H1 (cell line): ENCODE measurements at regions not wholly inside any gene's neighbourhood (a gene's known extent, or its start where the extent isn't known, plus 50 kb on each side); places are given as distances from the start of the nearest gene placed in this dataset.

Experiments
- CTCF ChIA-PET: fragments of 300-600 bp; sonication (Branson Sonifier 250); formaldehyde crosslinking; loops from one replicate; lab custom pipeline; 2021; ENCODE audit not compliant: partially characterized antibody; lab: Charles Lee
- POLR2A ChIA-PET: fragments of 300-600 bp; sonication (Branson Sonifier 250); formaldehyde crosslinking; loops from one replicate; lab custom pipeline; 2021; ENCODE audit warnings: inconsistent platforms; ENCODE audit not compliant: partially characterized antibody; lab: Charles Lee
- DNase-seq, 2 experiments: peaks; one replicate each; pipeline versions ENCODE4 v3.0.0 to v3.0.0-alpha.2; 2010 to 2022; ENCODE audit warnings: low spot score in 2 of 2, low read depth in 1 of 2, mixed read lengths in 1 of 2
- FAIRE-seq: peaks from 2 replicates; lab custom pipeline; 2011; peaks lifted over from hg19 to GRCh38; lab: Jason Lieb, UNC
- H2AFZ ChIP-seq: 2 replicates; pipeline ENCODE4 v1.8.1; 2012; ENCODE audit warnings: low read length, inconsistent platforms
- H2AK5ac ChIP-seq: 2 replicates; pipeline ENCODE4 v1.6.1; 2013; ENCODE audit warnings: low read depth, low read length
- H2BK120ac ChIP-seq: replicated peaks from 2 replicates; pipeline ENCODE3; 2013; ENCODE audit warnings: low read depth, low read length, inconsistent platforms
- H2BK12ac ChIP-seq: 2 replicates; pipeline ENCODE4 v1.6.1; 2013; ENCODE audit warnings: low read depth, low read length
- H2BK15ac ChIP-seq: 2 replicates; pipeline ENCODE4 v1.6.1; 2013; ENCODE audit warnings: low read length
- H2BK20ac ChIP-seq: 2 replicates; pipeline ENCODE4 v1.6.1; 2013; ENCODE audit warnings: low read length
- H2BK5ac ChIP-seq: 2 replicates; pipeline ENCODE4 v1.6.1; 2013; ENCODE audit warnings: low read depth, low read length
- H3K14ac ChIP-seq: 2 replicates; pipeline ENCODE4 v1.6.1; 2013; ENCODE audit warnings: inconsistent platforms; ENCODE audit not compliant: insufficient read length
- H3K18ac ChIP-seq: 2 replicates; pipeline ENCODE4 v1.6.1; 2013; ENCODE audit warnings: low read length; ENCODE audit errors: extremely low read depth
- H3K23ac ChIP-seq: 2 replicates; pipeline ENCODE4 v1.6.1; 2013; ENCODE audit warnings: inconsistent platforms; ENCODE audit not compliant: insufficient read length
- H3K23me2 ChIP-seq: 2 replicates; pipeline ENCODE4 v1.6.1; 2013; ENCODE audit warnings: low read depth, low read length
- H3K27ac ChIP-seq: 2 replicates; pipeline ENCODE4 v1.6.1; 2011; ENCODE audit warnings: low read depth, low read length, inconsistent platforms
- H3K27me3 ChIP-seq, 4 experiments: replicated peaks in 1 of 4; 1 replicate in 1 of 4; 2 replicates in 3 of 4; pipeline versions ENCODE4 v1.6.1 to v1.8.1; 2011 to 2013; ENCODE audit warnings: low read length in 3 of 4, mild to moderate bottlenecking in 3 of 4, inconsistent platforms in 2 of 4, mixed read lengths in 2 of 4, moderate library complexity in 1 of 4; ENCODE audit not compliant: control insufficient read depth in 3 of 4, insufficient read depth in 3 of 4; ENCODE audit errors: extremely low read depth in 1 of 4
- H3K36me3 ChIP-seq, 4 experiments: 2 replicates each; pipeline versions ENCODE4 v1.6.1 to v1.8.1; 2011 to 2013; ENCODE audit warnings: mild to moderate bottlenecking in 4 of 4, low read length in 3 of 4, moderate library complexity in 2 of 4, control low read depth in 1 of 4, inconsistent platforms in 1 of 4; ENCODE audit not compliant: insufficient read depth in 4 of 4, control insufficient read depth in 2 of 4
- H3K4ac ChIP-seq: replicated peaks from 2 replicates; pipeline ENCODE3; 2013; ENCODE audit warnings: low read length, low read depth, mixed read lengths, inconsistent platforms; ENCODE audit not compliant: insufficient read length
- H3K4me1 ChIP-seq, 4 experiments: replicated peaks in 1 of 4; 1 replicate in 1 of 4; 2 replicates in 3 of 4; pipeline versions ENCODE4 v1.6.1 to v1.8.1; 2011 to 2013; ENCODE audit warnings: low read length in 3 of 4, inconsistent platforms in 2 of 4, mixed read lengths in 1 of 4; ENCODE audit not compliant: insufficient read depth in 4 of 4, control insufficient read depth in 3 of 4
- H3K4me2 ChIP-seq, 2 experiments: 2 replicates each; pipeline versions ENCODE4 v1.6.1 to v1.8.1; 2011 to 2013; ENCODE audit warnings: low read depth in 2 of 2, low read length in 2 of 2, control low read depth in 1 of 2, inconsistent platforms in 1 of 2, mild to moderate bottlenecking in 1 of 2; ENCODE audit not compliant: insufficient read depth in 1 of 2
- H3K4me3 ChIP-seq, 4 experiments: fragments of 200-600, 300-600 bp in 1 of 4; sonication (generic), shearing (Covaris generic), sonication (Bioruptor Twin) in 1 of 4; 2 replicates each; pipeline versions ENCODE4 v1.5.1 to v1.8.1; 2011 to 2016; ENCODE audit warnings: low read length in 4 of 4, low read depth in 3 of 4, control low read depth in 2 of 4, inconsistent platforms in 2 of 4, mild to moderate bottlenecking in 2 of 4, mixed read lengths in 1 of 4, moderate library complexity in 1 of 4; ENCODE audit not compliant: insufficient read depth in 2 of 4; ENCODE audit errors: extremely low read depth in 1 of 4
- H3K56ac ChIP-seq: replicated peaks from 2 replicates; pipeline ENCODE3; 2013; ENCODE audit warnings: low read depth, mild to moderate bottlenecking, mixed read lengths, low read length, inconsistent platforms; ENCODE audit not compliant: insufficient read length
- H3K79me1 ChIP-seq: 2 replicates; pipeline ENCODE4 v1.6.1; 2013; ENCODE audit warnings: low read depth, low read length, control low read depth
- H3K79me2 ChIP-seq, 2 experiments: 2 replicates each; pipeline versions ENCODE4 v1.6.1 to v1.8.1; 2012 to 2013; ENCODE audit warnings: low read length in 2 of 2, mild to moderate bottlenecking in 2 of 2, inconsistent platforms in 1 of 2; ENCODE audit not compliant: insufficient read depth in 2 of 2, control insufficient read depth in 1 of 2
- H3K9ac ChIP-seq, 4 experiments: replicated peaks in 1 of 4; 1 replicate in 1 of 4; 2 replicates in 3 of 4; pipeline versions ENCODE4 v1.6.1 to v1.8.1; 2011 to 2013; ENCODE audit warnings: low read depth in 3 of 4, low read length in 3 of 4, control low read depth in 2 of 4, mild to moderate bottlenecking in 2 of 4, moderate library complexity in 2 of 4, inconsistent platforms in 1 of 4; ENCODE audit errors: extremely low read depth in 1 of 4
- H3K9me3 ChIP-seq, 2 experiments: 2 replicates each; pipeline versions ENCODE4 v1.6.1 to v1.8.1; 2012 to 2013; ENCODE audit warnings: mild to moderate bottlenecking in 2 of 2, moderate library complexity in 2 of 2, control low read depth in 1 of 2, inconsistent platforms in 1 of 2, low read depth in 1 of 2, low read length in 1 of 2, mixed read lengths in 1 of 2; ENCODE audit not compliant: insufficient read depth in 2 of 2
- H4K20me1 ChIP-seq, 2 experiments: replicated peaks in 1 of 2; 2 replicates each; pipeline versions ENCODE3 to v1.8.1; 2011 to 2013; ENCODE audit warnings: inconsistent platforms in 2 of 2, low read length in 2 of 2, mild to moderate bottlenecking in 1 of 2; ENCODE audit not compliant: insufficient read depth in 2 of 2, control insufficient read depth in 1 of 2
- H4K5ac ChIP-seq: 2 replicates; pipeline ENCODE4 v1.6.1; 2013; ENCODE audit warnings: low read length, low read depth, mixed read lengths, inconsistent platforms; ENCODE audit not compliant: insufficient read length
- H4K8ac ChIP-seq: 2 replicates; pipeline ENCODE4 v1.8.0; 2013; ENCODE audit warnings: mild to moderate bottlenecking, moderate library complexity, low read length, inconsistent platforms; ENCODE audit not compliant: insufficient read depth; ENCODE audit errors: extremely low read depth
- H4K91ac ChIP-seq: replicated peaks from 2 replicates; pipeline ENCODE3; 2013; ENCODE audit warnings: low read length, mixed read lengths, inconsistent platforms; ENCODE audit not compliant: insufficient read length
- BRCA1 ChIP-seq: IDR thresholded peaks from 2 replicates; pipeline ENCODE4 v1.6.1; 2012; ENCODE audit warnings: low read depth, low read length, improper control_type of control experiment
- CBX8 ChIP-seq: fragments of 300-800, 300-1000 bp; sonication (generic); IDR thresholded peaks from 2 replicates; pipeline ENCODE4 v1.7.1; 2016; ENCODE audit warnings: low read depth, low read length, borderline replicate concordance
- CHD2 ChIP-seq: IDR thresholded peaks from 2 replicates; pipeline ENCODE4 v1.6.1; 2012; ENCODE audit warnings: low read length, improper control_type of control experiment
- E2F6 ChIP-seq: IDR thresholded peaks from 2 replicates; pipeline ENCODE4 v1.6.1; 2012; ENCODE audit warnings: inconsistent platforms
- HDAC2 ChIP-seq, 2 experiments: fragments of 300-600 bp in 1 of 2; sonication (generic) in 1 of 2; IDR thresholded peaks; 2 replicates each; pipeline ENCODE4 v1.6.1; 2011 to 2012; ENCODE audit warnings: low read depth in 2 of 2, low read length in 2 of 2, mild to moderate bottlenecking in 2 of 2, moderate library complexity in 2 of 2, borderline replicate concordance in 1 of 2, inconsistent platforms in 1 of 2
- JUND ChIP-seq: IDR thresholded peaks from 2 replicates; pipeline ENCODE4 v1.6.1; 2011; ENCODE audit warnings: mild to moderate bottlenecking, improper control_type of control experiment, low read length
- NANOG ChIP-seq: IDR thresholded peaks from 2 replicates; pipeline ENCODE4 v1.6.1; 2011; ENCODE audit warnings: low read length, low read depth, mild to moderate bottlenecking, inconsistent platforms; ENCODE audit not compliant: insufficient read depth, poor library complexity, severe bottlenecking
- POU5F1 ChIP-seq: IDR thresholded peaks from 2 replicates; pipeline ENCODE4 v1.6.1; 2011; ENCODE audit warnings: low read depth, mild to moderate bottlenecking, low read length, moderate library complexity
- RBBP5 ChIP-seq: IDR thresholded peaks from 2 replicates; pipeline ENCODE4 v1.7.1; 2012; ENCODE audit warnings: low read depth, mild to moderate bottlenecking, inconsistent platforms, low read length, moderate library complexity, borderline replicate concordance
- SP1 ChIP-seq: IDR thresholded peaks from 2 replicates; pipeline ENCODE4 v1.6.1; 2011; ENCODE audit warnings: low read depth, low read length
- SP4 ChIP-seq: IDR thresholded peaks from 2 replicates; pipeline ENCODE4 v1.6.1; 2012; ENCODE audit warnings: low read length, inconsistent platforms
- SRF ChIP-seq: IDR thresholded peaks from 2 replicates; pipeline ENCODE4 v1.6.1; 2011; ENCODE audit warnings: mild to moderate bottlenecking, low read depth, low read length, moderate library complexity
- SUZ12 ChIP-seq: fragments of 200-600 bp; sonication (generic); IDR thresholded peaks from 2 replicates; pipeline ENCODE4 v1.6.1; 2012; ENCODE audit warnings: mild to moderate bottlenecking, inconsistent platforms, low read length, moderate library complexity, mixed read lengths
- USF2 ChIP-seq: IDR thresholded peaks from 2 replicates; pipeline ENCODE4 v1.6.1; 2011; ENCODE audit warnings: low read length, improper control_type of control experiment
- ZNF274 ChIP-seq: IDR thresholded peaks from 2 replicates; pipeline ENCODE4 v1.7.0; 2012; ENCODE audit warnings: low read length, borderline replicate concordance; ENCODE audit errors: extremely low read depth

GRCh38 chrX:16284842-16285241 is 117.6 kb downstream of the MAGEB17 start:
- Histone ChIP-seq H3K4me1 (no peaks in the 10 kb centered on the region), H4K91ac (no peak overlapping the region), H3K27ac (no peak overlapping the region), H4K8ac (no peak overlapping the region), H3K9me3 (no peaks in the 10 kb centered on the region), H2BK5ac (no peak overlapping the region), H2BK20ac (no peak overlapping the region), H2BK12ac (no peak overlapping the region), H3K18ac (no peak overlapping the region), H3K23me2 (no peaks in the 10 kb centered on the region), H3K14ac (no peak overlapping the region), H3K9ac (no peak overlapping the region), H3K56ac (no peak overlapping the region), H3K79me2 (no peaks in the 10 kb centered on the region), H3K4ac (no peak overlapping the region), H3K4me3 (no peak overlapping the region), H3K27me3 (no peaks in the 10 kb centered on the region), H3K36me3 (no peaks in the 10 kb centered on the region), H2AFZ (no peak overlapping the region), H4K20me1 (no peaks in the 10 kb centered on the region), H2BK15ac (no peak overlapping the region), H2AK5ac (no peak overlapping the region), H3K79me1 (no peaks in the 10 kb centered on the region), H4K5ac (no peak overlapping the region), H2BK120ac (no peak overlapping the region), H3K4me2 (no peak overlapping the region), H3K23ac (no peak overlapping the region)
- ChIA-PET POLR2A (no interaction called here), CTCF (interaction anchor here (0.6 kb wide), 1 partner anchor 1030 kb away, joined by 3 read pairs; no protein-coding TSS in a partner anchor)
- FAIRE-seq (no peak), DNase-seq (no peak)
- TF ChIP-seq SP1 (no peak), SUZ12 (no peak), ZNF274 (no peak), USF2 (no peak), JUND (no peak), SP4 (no peak), HDAC2 (IDR thresholded peaks at IDR 0.05; ENCODE audit: borderline replicate concordance in 1 of 2, low read depth in 2 of 2, low read length in 2 of 2) (no peak), RBBP5 (no peak), E2F6 (no peak), NANOG (no peak), CHD2 (no peak), BRCA1 (no peak), CBX8 (no peak), POU5F1 (no peak), SRF (no peak)
